Mucosa of rectum (tissue), 2 donors: ENCODE measurements at regions not wholly inside any gene's neighbourhood (a gene's known extent, or its start where the extent isn't known, plus 50 kb on each side); places are given as distances from the start of the nearest gene placed in this dataset.

Source experiments
- H3K27ac ChIP-seq, 2 donors: one replicate each; pipeline ENCODE4 v1.7.0; 2013; ENCODE audit warnings: inconsistent platforms in 2 of 2, low read depth in 2 of 2, low read length in 2 of 2
- H3K27me3 ChIP-seq, 2 donors: one replicate each; pipeline ENCODE4 v1.7.0; 2013; ENCODE audit warnings: low read length in 2 of 2; ENCODE audit not compliant: control insufficient read depth in 2 of 2, insufficient read depth in 2 of 2
- H3K36me3 ChIP-seq, 2 donors: one replicate each; pipeline ENCODE4 v1.7.0; 2013; ENCODE audit warnings: low read length in 2 of 2; ENCODE audit not compliant: control insufficient read depth in 2 of 2, insufficient read depth in 2 of 2
- H3K4me1 ChIP-seq, 2 donors: one replicate each; pipeline ENCODE4 v1.7.0; 2013; ENCODE audit warnings: low read length in 2 of 2, mild to moderate bottlenecking in 1 of 2; ENCODE audit not compliant: control insufficient read depth in 2 of 2, insufficient read depth in 2 of 2
- H3K4me3 ChIP-seq, 2 donors: one replicate each; pipeline ENCODE4 v1.7.0; 2013; ENCODE audit warnings: low read length in 2 of 2
- H3K9ac ChIP-seq, 2 donors: one replicate each; pipeline ENCODE4 v1.7.0; 2013; ENCODE audit warnings: low read length in 2 of 2, low read depth in 1 of 2, mild to moderate bottlenecking in 1 of 2
- H3K9me3 ChIP-seq, 2 donors: one replicate each; pipeline ENCODE4 v1.7.0; 2013; ENCODE audit warnings: low read length in 2 of 2; ENCODE audit not compliant: control insufficient read depth in 2 of 2
- donor health status: healthy.
- donor health status: Normal muscosa, but diverticular disease.

DNA sequence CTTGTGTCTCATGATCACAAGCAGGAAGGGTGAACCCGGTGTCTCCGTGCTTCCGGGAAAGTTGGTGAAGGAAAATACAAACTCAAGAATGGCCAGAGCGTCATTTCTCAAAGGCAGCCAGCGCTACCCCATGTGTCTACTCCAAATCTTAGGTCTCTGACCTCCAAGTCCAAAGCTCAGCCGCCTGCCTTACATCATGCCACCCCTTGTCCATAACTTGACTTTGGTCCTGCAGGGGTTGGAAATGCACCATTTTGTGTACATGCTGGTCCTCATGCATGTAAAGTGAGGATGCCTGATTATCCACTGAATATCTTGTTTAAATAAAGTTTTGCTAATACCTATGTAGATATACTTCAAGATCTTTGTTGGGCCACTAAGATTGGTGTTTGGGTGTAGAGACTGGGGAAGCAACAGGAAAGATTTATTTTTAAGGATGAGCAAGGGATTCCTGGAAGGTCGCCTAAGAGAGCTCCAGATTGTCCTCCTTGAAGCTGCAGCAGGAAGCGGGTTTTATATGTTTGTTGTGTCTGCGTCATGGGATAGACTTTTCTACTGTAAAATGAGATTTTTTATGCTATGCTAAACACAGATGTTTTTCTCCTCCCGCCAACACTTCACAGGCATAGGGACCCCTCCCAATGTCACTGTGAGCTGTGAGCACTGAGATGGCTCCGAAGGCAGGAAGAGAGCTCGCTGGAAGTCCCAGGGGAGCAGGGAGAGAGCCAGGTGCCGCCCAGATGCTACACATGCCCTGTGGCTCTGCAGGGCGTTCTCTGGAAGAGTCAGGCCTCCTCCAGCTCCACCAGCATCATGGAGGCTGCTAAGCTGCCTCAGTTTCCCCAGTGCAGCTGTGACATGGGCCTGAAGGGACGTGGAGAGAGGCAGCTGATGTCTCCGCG is 176.2 kb upstream of the HDAC4 start:
- no peak overlapping the region for H3K27ac ChIP-seq
- H3K9me3 ChIP-seq = no peaks in the 10 kb centered on the region
- no peak overlapping the region for H3K4me3 ChIP-seq
- H3K27me3 ChIP-seq = peaks cover 0 to 6% of the 10 kb centered on the region in 2 donors
- no peak overlapping the region for H3K9ac ChIP-seq
- no peaks in the 10 kb centered on the region for H3K36me3 ChIP-seq
- no peaks in the 10 kb centered on the region for H3K4me1 ChIP-seq

GRCh38 chr2:239575931-239576445 is 175.2 kb upstream of the HDAC4 start:
- Histone ChIP-seq H3K9me3 (no peaks in the 10 kb centered on the region), H3K27ac (no peak overlapping the region), H3K4me1 (no peaks in the 10 kb centered on the region), H3K36me3 (no peaks in the 10 kb centered on the region), H3K9ac (no peak overlapping the region), H3K4me3 (no peak overlapping the region), H3K27me3 (peaks cover 0 to 6% of the 10 kb centered on the region in 2 donors)

- Histone ChIP-seq H3K4me3 (no peak overlapping the region), H3K27ac (no peak overlapping the region), H3K9me3 (no peaks in the 10 kb centered on the region), H3K4me1 (no peaks in the 10 kb centered on the region), H3K9ac (no peak overlapping the region), H3K27me3 (peaks cover 0 to 6% of the 10 kb centered on the region in 2 donors), H3K36me3 (no peaks in the 10 kb centered on the region)
Measured at GRCh38 chr2:239574434-239575156, 173.8 kb upstream of the HDAC4 start.

- Histone ChIP-seq H3K27me3 (peaks cover 0 to 6% of the 10 kb centered on the region in 2 donors), H3K9me3 (no peaks in the 10 kb centered on the region)
Measured at GRCh38 chr2:239574054-239574433, 173.2 kb upstream of the HDAC4 start.

GRCh38 chr2:239570971-239571520 is 170.2 kb upstream of the HDAC4 start:
- Histone ChIP-seq H3K9ac (no peak overlapping the region), H3K4me1 (no peaks in the 10 kb centered on the region), H3K27ac (no peak overlapping the region), H3K4me3 (no peak overlapping the region), H3K9me3 (no peaks in the 10 kb centered on the region), H3K27me3 (peaks cover 1 to 6% of the 10 kb centered on the region in 2 donors), H3K36me3 (no peaks in the 10 kb centered on the region)

More at GRCh38 chr2:239574054-239574433, 173.2 kb upstream of the HDAC4 start:
- Histone ChIP-seq H3K27ac (no peak overlapping the region), H3K4me1 (no peaks in the 10 kb centered on the region), H3K4me3 (no peak overlapping the region), H3K9ac (no peak overlapping the region), H3K36me3 (no peaks in the 10 kb centered on the region)

- Histone ChIP-seq H3K27ac (no peak overlapping the region), H3K4me1 (no peaks in the 10 kb centered on the region), H3K36me3 (no peaks in the 10 kb centered on the region), H3K27me3 (peaks cover 3 to 4% of the 10 kb centered on the region in 2 donors), H3K9me3 (no peaks in the 10 kb centered on the region), H3K9ac (no peak overlapping the region), H3K4me3 (no peak overlapping the region)
Measured at GRCh38 chr2:239570216-239570925, 169.6 kb upstream of the HDAC4 start.

GRCh38 chr2:239569401-239570090 is 168.7 kb upstream of the HDAC4 start:
- no peak overlapping the region for H3K27ac ChIP-seq
- no peaks in the 10 kb centered on the region for H3K4me1 ChIP-seq
- H3K9ac ChIP-seq = no peak overlapping the region
- no peaks in the 10 kb centered on the region for H3K36me3 ChIP-seq
- H3K9me3 ChIP-seq = no peaks in the 10 kb centered on the region
- no peak overlapping the region for H3K4me3 ChIP-seq
- peaks cover 2 to 4% of the 10 kb centered on the region in 2 donors for H3K27me3 ChIP-seq

GRCh38 chr2:239568601-239569000 is 167.8 kb upstream of the HDAC4 start:
- Histone ChIP-seq H3K36me3 (no peaks in the 10 kb centered on the region), H3K4me1 (no peaks in the 10 kb centered on the region), H3K27ac (no peak overlapping the region), H3K4me3 (no peak overlapping the region), H3K9me3 (no peaks in the 10 kb centered on the region), H3K27me3 (peaks cover 0 to 4% of the 10 kb centered on the region in 2 donors), H3K9ac (no peak overlapping the region)

DNA sequence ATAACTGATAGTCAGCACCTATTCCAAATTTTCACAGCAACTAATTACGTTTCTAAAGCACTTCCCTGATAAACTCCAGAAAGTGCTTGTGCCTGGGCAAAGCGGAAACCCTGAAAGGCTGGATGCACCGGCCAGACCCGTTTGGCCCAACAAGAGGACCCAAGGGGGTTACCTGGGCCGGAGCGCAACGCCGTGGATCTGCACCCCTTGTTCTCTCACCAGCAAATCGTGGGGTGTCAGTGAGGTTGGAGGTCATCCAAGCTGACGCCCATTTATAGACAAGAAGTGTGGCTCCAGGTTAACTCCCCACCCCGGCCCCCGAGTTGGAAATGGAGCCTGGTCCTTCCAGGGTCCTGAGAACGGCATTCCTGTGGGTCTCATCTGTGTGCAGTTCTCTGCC is 167.0 kb upstream of the HDAC4 start:
- no peak overlapping the region for H3K9ac ChIP-seq
- H3K27me3 ChIP-seq = peaks cover 0 to 4% of the 10 kb centered on the region in 2 donors
- H3K36me3 ChIP-seq = no peaks in the 10 kb centered on the region
- H3K4me1 ChIP-seq = no peaks in the 10 kb centered on the region
- no peaks in the 10 kb centered on the region for H3K9me3 ChIP-seq
- no peak overlapping the region for H3K4me3 ChIP-seq
- H3K27ac ChIP-seq = no peak overlapping the region
